ENCODE measurements at regions not wholly inside any gene's neighbourhood (a gene's known extent, or its start where the extent isn't known, plus 50 kb on each side); places are given as distances from the start of the nearest gene placed in this dataset.
"Not testable (repeated sequence)": the region's sequence is repeated elsewhere in the genome, so short reads cannot be mapped to it uniquely, and the experiment has no call there.

DNA sequence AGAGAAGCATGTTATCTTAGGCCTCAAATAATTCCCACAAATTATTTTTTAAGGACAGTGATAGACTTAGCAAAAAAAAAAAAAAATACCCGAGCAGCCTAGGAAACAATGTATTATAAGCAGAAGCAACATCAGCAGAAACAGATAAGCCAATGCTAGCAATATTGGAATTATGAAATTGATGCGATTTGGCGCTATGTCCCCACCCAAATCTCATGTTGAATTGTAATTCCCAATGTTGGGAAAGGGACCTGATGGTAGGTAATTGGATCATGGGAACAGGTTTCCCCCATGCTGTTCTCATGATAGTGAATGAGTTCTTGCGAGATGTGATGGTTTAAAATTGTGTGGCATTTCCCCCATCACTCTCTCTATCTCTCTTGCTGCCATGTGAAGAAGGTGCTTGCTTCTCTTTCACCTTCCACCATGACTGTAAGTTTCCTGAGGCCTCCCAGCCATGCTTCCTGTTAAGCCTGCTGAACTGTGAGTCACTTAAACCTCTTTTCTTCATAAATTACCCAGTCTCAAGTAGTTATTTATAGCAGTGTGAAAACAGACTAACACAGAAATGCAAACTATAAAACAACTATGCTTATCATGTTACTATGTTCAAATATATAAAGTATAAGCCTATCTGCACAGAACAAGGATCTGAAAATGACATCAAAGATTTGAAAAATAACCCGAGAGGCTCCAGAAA lies 75.6 kb upstream of the HIVEP3 start:
- DNase-seq (ENCODE audit: low read depth in 2 of 3, low spot score in 2 of 3): no peak

- DNase-seq (ENCODE audit: low read depth in 2 of 3, low spot score in 2 of 3): no peak
These were observed 64.7 kb upstream of the HIVEP3 start for GRCh38 chr1:41983451-41983850.

- no peak for DNase-seq (ENCODE audit: low read depth in 2 of 3, low spot score in 2 of 3)
These were observed 63.1 kb upstream of the HIVEP3 start for GRCh38 chr1:41981796-41982195.

- DNase-seq (ENCODE audit: low read depth in 2 of 3, low spot score in 2 of 3): peak in 1 of 3 donors; percentile 20
These were observed 62.3 kb upstream of the HIVEP3 start for GRCh38 chr1:41980827-41981653.

- no peak for DNase-seq (ENCODE audit: low read depth in 2 of 3, low spot score in 2 of 3)
These were observed 60.3 kb upstream of the HIVEP3 start for GRCh38 chr1:41978986-41979385.

DNA sequence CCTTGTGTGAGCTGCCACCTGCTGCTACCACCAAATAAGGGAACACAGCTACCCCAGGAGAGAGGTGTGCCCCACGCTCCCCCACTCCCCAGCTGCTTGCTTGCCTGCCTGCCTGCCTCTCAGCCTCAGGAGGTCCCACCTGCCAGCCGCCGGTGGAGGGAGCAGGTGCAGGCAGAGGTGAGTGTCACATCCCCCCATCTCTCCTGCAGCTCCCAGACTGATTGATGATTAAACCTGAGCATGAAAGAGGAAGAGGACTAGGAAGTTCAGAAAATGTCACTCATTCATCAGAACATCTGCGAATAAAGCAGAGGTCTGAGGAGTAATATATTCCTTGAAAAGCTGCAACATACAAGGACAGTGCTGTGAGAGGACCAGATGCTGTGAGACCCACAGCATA lies 58.6 kb upstream of the HIVEP3 start:
- no peak for DNase-seq (ENCODE audit: low read depth in 2 of 3, low spot score in 2 of 3)

GRCh38 chr1:41976671-41977070 lies 57.9 kb upstream of the HIVEP3 start:
- no peak for DNase-seq (ENCODE audit: low read depth in 2 of 3, low spot score in 2 of 3)

DNA sequence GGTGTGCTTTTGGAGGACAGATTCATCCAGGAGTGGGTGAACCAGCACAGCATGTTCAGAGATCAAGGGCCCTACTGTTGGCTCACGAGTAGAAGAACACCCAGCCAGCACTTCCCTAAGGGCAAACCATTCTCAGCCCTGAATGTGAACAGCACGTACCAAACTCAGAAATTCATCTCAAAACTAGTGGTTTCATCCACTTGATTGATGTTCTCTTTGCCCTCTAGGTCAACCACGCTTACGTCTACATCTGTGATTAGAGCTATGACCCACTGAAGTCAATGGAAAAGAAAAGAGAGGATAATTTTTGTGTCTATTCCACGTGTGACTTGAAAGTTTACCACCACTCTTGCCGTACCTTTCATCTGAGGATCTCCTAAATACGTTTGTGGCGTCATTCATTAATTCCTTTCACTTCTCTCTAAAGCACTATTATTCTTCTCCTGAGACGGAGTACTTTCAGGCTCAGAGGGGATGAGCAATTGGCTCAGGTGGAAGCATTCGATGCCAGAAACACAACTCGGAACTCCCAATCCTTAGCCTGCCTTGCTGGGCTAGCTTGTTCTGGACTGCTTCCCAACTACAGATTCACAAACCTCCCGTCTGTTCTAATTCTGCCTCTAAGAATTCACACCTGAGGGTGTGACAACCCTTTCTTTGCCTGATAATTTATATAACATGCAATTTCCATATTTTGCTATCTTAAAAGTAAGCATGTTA lies 57.3 kb upstream of the HIVEP3 start:
- no peak for DNase-seq (ENCODE audit: low read depth in 2 of 3, low spot score in 2 of 3)

DNA sequence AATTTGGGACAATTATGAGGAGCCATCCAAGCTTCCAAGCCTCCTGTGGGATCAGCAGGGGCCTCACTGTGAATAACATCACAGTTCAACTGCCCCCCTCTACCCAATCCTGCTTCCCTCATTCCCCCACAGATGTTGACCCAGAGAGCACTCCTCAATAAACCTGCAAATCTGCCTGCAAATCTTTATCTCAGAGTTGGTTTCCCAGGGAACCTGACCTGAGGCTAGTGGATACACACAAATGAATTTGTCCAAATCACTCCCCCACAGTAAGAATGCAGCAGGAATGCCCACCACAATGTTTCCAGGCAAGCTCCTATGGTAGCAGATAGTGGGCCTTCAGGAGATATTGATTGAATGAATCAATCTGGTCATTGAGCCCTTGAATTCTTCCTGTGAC lies 56.4 kb upstream of the HIVEP3 start:
- no peak for DNase-seq (ENCODE audit: low read depth in 2 of 3, low spot score in 2 of 3)

- not testable (repeated sequence) for DNase-seq (ENCODE audit: low read depth in 2 of 3, low spot score in 2 of 3)
These were observed 49.8 kb upstream of the HIVEP3 start for GRCh38 chr1:41968557-41968956.
